ENCODE measurements at regions not wholly inside any gene's neighbourhood (a gene's known extent, or its start where the extent isn't known, plus 50 kb on each side); places are given as distances from the start of the nearest gene placed in this dataset.

GRCh38 chr7:118404211-118404610 lies 179.7 kb downstream of the ANKRD7 start:
- no peak for DNase-seq (ENCODE audit: low read depth in 1 of 2, low spot score in 1 of 2)
- Histone ChIP-seq H3K27me3 (ENCODE audit: insufficient read depth, poor library complexity, severe bottlenecking) (no peaks in the 10 kb centered on the region), H3K27ac (replicated peaks) (no peak overlapping the region)

GRCh38 chr7:118418433-118418832 lies 193.9 kb downstream of the ANKRD7 start:
- Histone ChIP-seq H3K27me3 (ENCODE audit: insufficient read depth, poor library complexity, severe bottlenecking) (no peaks in the 10 kb centered on the region), H3K4me3 (replicated peaks; ENCODE audit: insufficient read depth, low read length) (no peak overlapping the region), H3K27ac (replicated peaks) (no peak overlapping the region)
- TF ChIP-seq REST (IDR thresholded peaks at IDR 0.05; ENCODE audit: insufficient replicate concordance, low read depth) = no peak
- no peak for TF ChIP-seq SPI1 (IDR thresholded peaks at IDR 0.05; ENCODE audit: borderline replicate concordance, low read depth)
- TF ChIP-seq POLR2AphosphoS5 (IDR thresholded peaks at IDR 0.05; ENCODE audit: low read depth) = no peak
- no peak for TF ChIP-seq CTCF (IDR thresholded peaks at IDR 0.05; ENCODE audit: insufficient read depth, low read length)
- TF ChIP-seq GABPA (IDR thresholded peaks at IDR 0.05; ENCODE audit: low read depth) = no peak
- DNase-seq (ENCODE audit: low read depth in 1 of 2, low spot score in 1 of 2) = no peak

More at GRCh38 chr7:118404211-118404610, 179.7 kb downstream of the ANKRD7 start:
- TF ChIP-seq SPI1 (IDR thresholded peaks at IDR 0.05; ENCODE audit: borderline replicate concordance, low read depth) (no peak), POLR2AphosphoS5 (IDR thresholded peaks at IDR 0.05; ENCODE audit: low read depth) (no peak), GABPA (IDR thresholded peaks at IDR 0.05; ENCODE audit: low read depth) (no peak), REST (IDR thresholded peaks at IDR 0.05; ENCODE audit: insufficient replicate concordance, low read depth) (no peak), CTCF (IDR thresholded peaks at IDR 0.05; ENCODE audit: insufficient read depth, low read length) (no peak)
- no peak overlapping the region for H3K4me3 ChIP-seq (replicated peaks; ENCODE audit: insufficient read depth, low read length)

- H3K4me3 ChIP-seq (replicated peaks; ENCODE audit: insufficient read depth, low read length) = no peak overlapping the region
- H3K27me3 ChIP-seq (ENCODE audit: insufficient read depth, poor library complexity, severe bottlenecking) = no peaks in the 10 kb centered on the region
- DNase-seq (ENCODE audit: low read depth in 1 of 2, low spot score in 1 of 2) = no peak
- TF ChIP-seq CTCF (IDR thresholded peaks at IDR 0.05; ENCODE audit: insufficient read depth, low read length) (no peak), GABPA (IDR thresholded peaks at IDR 0.05; ENCODE audit: low read depth) (no peak), SPI1 (IDR thresholded peaks at IDR 0.05; ENCODE audit: borderline replicate concordance, low read depth) (no peak), REST (IDR thresholded peaks at IDR 0.05; ENCODE audit: insufficient replicate concordance, low read depth) (no peak), POLR2AphosphoS5 (IDR thresholded peaks at IDR 0.05; ENCODE audit: low read depth) (no peak)
- no peak overlapping the region for H3K27ac ChIP-seq (replicated peaks)
These were observed 196.4 kb downstream of the ANKRD7 start for GRCh38 chr7:118420888-118421287.
